ENCODE measurements at regions not wholly inside any gene's neighbourhood (a gene's known extent, or its start where the extent isn't known, plus 50 kb on each side); places are given as distances from the start of the nearest gene placed in this dataset.

- DNase-seq (ENCODE audit: low spot score) = no peak
- no peak for TF ChIP-seq CTCF (IDR thresholded peaks at IDR 0.05; ENCODE audit: extremely low read depth, missing control alignments)
Observed at GRCh38 chr2:74036010-74036409, 51.3 kb downstream of the TET3 start.

GRCh38 chr2:74036450-74037195 is 51.9 kb downstream of the TET3 start:
- no peak for DNase-seq (ENCODE audit: low spot score)
- no peak for TF ChIP-seq CTCF (IDR thresholded peaks at IDR 0.05; ENCODE audit: extremely low read depth, missing control alignments)

- DNase-seq (ENCODE audit: low spot score) = peak; percentile 72
- TF ChIP-seq CTCF (IDR thresholded peaks at IDR 0.05; ENCODE audit: extremely low read depth, missing control alignments) = no peak
Observed at GRCh38 chr2:74037379-74037860, 52.7 kb downstream of the TET3 start.

- no peak for DNase-seq (ENCODE audit: low spot score)
- no peak for TF ChIP-seq CTCF (IDR thresholded peaks at IDR 0.05; ENCODE audit: extremely low read depth, missing control alignments)
Observed at GRCh38 chr2:74039611-74040010, 54.9 kb downstream of the TET3 start.

- TF ChIP-seq CTCF (IDR thresholded peaks at IDR 0.05; ENCODE audit: extremely low read depth, missing control alignments) = no peak
- DNase-seq (ENCODE audit: low spot score) = no peak
Observed at GRCh38 chr2:74041182-74041581, 56.5 kb downstream of the TET3 start.

GRCh38 chr2:74041726-74042125 is 57.0 kb downstream of the TET3 start:
- DNase-seq (ENCODE audit: low spot score) = no peak
- TF ChIP-seq CTCF (IDR thresholded peaks at IDR 0.05; ENCODE audit: extremely low read depth, missing control alignments) = no peak

GRCh38 chr2:74042606-74043005 is 57.9 kb downstream of the TET3 start:
- DNase-seq (ENCODE audit: low spot score) = no peak

More at GRCh38 chr2:74042606-74043005, 57.9 kb downstream of the TET3 start:
- no peak for TF ChIP-seq CTCF (IDR thresholded peaks at IDR 0.05; ENCODE audit: extremely low read depth, missing control alignments)
